Ishikawa (cell line): ENCODE measurements at regions not wholly inside any gene's neighbourhood (a gene's known extent, or its start where the extent isn't known, plus 50 kb on each side); places are given as distances from the start of the nearest gene placed in this dataset.

Experiments used
- CEBPB ChIP-seq: IDR thresholded peaks from 2 replicates; pipeline ENCODE4 v1.6.1; 2012
- CREB1 ChIP-seq: IDR thresholded peaks from 2 replicates; pipeline ENCODE4 v1.6.1; 2012; ENCODE audit warnings: low read depth
- EGR1 ChIP-seq: IDR thresholded peaks from 2 replicates; pipeline ENCODE4 v1.6.1; 2012
- EP300 ChIP-seq: IDR thresholded peaks from 2 replicates; pipeline ENCODE4 v1.6.1; 2012; ENCODE audit warnings: borderline replicate concordance
- FOXM1 ChIP-seq: IDR thresholded peaks from 2 replicates; pipeline ENCODE4 v1.6.1; 2012; ENCODE audit warnings: low read depth, borderline replicate concordance
- NFIC ChIP-seq: IDR thresholded peaks from 2 replicates; pipeline ENCODE4 v1.6.1; 2012
- RAD21 ChIP-seq: IDR thresholded peaks from 2 replicates; pipeline ENCODE4 v1.6.1; 2012; ENCODE audit warnings: low read depth
- TAF1 ChIP-seq: IDR thresholded peaks from 2 replicates; pipeline ENCODE4 v1.6.1; 2012; ENCODE audit warnings: low read depth, mild to moderate bottlenecking
- TCF12 ChIP-seq: IDR thresholded peaks from 2 replicates; pipeline ENCODE4 v1.6.1; 2012; ENCODE audit warnings: low read depth
- TEAD4 ChIP-seq: IDR thresholded peaks from 2 replicates; pipeline ENCODE4 v1.6.1; 2012
- YY1 ChIP-seq: IDR thresholded peaks from 2 replicates; pipeline ENCODE4 v1.6.1; 2012; ENCODE audit warnings: low read depth
- ZBTB7A ChIP-seq: IDR thresholded peaks from 2 replicates; pipeline ENCODE4 v1.6.1; 2012; ENCODE audit warnings: low read depth
- TF ChIP-seq, protein P1 (sequence below): IDR thresholded peaks from 2 replicates; pipeline ENCODE4 v1.6.1; 2012
- TF ChIP-seq, protein P2 (sequence below): IDR thresholded peaks from 2 replicates; pipeline ENCODE4 v1.6.1; 2012; ENCODE audit warnings: low read depth, mild to moderate bottlenecking
- TF ChIP-seq, protein P3 (sequence below): IDR thresholded peaks from 2 replicates; pipeline ENCODE4 v1.6.1; 2012

DNA sequence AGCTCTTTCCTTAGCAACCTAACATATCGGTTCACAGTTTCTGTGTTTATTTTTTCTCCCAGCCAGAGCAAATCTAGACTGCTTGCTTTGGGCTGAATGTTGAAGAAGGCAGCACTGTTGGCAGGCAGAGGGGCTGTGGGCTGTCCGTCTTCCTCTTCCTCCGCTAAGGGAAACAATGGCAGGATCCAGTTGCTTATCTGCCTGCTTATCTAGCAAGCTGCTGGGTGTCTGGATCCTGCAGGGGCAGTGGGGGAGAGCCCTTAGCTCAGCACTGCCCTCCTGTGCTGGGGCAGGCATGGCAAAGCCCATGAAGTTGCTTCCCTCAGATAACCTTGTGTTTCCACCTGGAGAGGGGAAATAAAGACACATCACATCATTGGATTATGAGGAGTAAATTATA lies 92.7 kb upstream of the CD93 start:
- TF ChIP-seq, protein P1, sequence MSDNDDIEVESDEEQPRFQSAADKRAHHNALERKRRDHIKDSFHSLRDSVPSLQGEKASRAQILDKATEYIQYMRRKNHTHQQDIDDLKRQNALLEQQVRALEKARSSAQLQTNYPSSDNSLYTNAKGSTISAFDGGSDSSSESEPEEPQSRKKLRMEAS = no peak
- TF ChIP-seq CREB1 (no peak), ZBTB7A (no peak), YY1 (no peak), CEBPB (no peak), FOXM1 (no peak), NFIC (no peak), TCF12 (no peak), TEAD4 (no peak), RAD21 (no peak), TAF1 (no peak), EP300 (no peak)

DNA sequence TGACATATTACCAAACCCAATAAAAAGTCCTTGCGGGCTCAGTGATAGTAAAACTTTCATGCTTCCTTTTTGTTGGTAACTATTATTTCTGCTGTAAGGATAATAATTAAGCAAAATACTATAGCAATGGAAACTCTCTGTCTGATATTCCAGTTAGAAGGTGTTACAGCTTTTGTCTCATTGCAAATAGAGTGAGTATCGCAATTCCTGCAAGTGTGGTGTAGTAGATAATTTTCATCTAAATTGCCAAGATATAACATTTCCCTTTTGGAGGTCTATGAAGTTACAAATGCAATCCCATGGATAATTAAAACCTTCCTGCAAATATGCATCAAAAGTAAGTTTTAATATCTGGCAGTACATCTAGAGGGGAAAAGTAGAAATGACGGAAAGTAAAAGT lies 88.7 kb upstream of the CD93 start:
- TF ChIP-seq, protein P1 = no peak
- no peak for TF ChIP-seq ZBTB7A
- TF ChIP-seq, protein P2, sequence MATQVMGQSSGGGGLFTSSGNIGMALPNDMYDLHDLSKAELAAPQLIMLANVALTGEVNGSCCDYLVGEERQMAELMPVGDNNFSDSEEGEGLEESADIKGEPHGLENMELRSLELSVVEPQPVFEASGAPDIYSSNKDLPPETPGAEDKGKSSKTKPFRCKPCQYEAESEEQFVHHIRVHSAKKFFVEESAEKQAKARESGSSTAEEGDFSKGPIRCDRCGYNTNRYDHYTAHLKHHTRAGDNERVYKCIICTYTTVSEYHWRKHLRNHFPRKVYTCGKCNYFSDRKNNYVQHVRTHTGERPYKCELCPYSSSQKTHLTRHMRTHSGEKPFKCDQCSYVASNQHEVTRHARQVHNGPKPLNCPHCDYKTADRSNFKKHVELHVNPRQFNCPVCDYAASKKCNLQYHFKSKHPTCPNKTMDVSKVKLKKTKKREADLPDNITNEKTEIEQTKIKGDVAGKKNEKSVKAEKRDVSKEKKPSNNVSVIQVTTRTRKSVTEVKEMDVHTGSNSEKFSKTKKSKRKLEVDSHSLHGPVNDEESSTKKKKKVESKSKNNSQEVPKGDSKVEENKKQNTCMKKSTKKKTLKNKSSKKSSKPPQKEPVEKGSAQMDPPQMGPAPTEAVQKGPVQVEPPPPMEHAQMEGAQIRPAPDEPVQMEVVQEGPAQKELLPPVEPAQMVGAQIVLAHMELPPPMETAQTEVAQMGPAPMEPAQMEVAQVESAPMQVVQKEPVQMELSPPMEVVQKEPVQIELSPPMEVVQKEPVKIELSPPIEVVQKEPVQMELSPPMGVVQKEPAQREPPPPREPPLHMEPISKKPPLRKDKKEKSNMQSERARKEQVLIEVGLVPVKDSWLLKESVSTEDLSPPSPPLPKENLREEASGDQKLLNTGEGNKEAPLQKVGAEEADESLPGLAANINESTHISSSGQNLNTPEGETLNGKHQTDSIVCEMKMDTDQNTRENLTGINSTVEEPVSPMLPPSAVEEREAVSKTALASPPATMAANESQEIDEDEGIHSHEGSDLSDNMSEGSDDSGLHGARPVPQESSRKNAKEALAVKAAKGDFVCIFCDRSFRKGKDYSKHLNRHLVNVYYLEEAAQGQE = no peak
- TF ChIP-seq TAF1 = no peak
- no peak for TF ChIP-seq EP300
- no peak for TF ChIP-seq TEAD4
- TF ChIP-seq EGR1 = no peak
- TF ChIP-seq YY1 = no peak
- TF ChIP-seq FOXM1 = no peak
- TF ChIP-seq CEBPB = no peak
- TF ChIP-seq CREB1 = no peak
- no peak for TF ChIP-seq RAD21
- TF ChIP-seq TCF12 = no peak

DNA sequence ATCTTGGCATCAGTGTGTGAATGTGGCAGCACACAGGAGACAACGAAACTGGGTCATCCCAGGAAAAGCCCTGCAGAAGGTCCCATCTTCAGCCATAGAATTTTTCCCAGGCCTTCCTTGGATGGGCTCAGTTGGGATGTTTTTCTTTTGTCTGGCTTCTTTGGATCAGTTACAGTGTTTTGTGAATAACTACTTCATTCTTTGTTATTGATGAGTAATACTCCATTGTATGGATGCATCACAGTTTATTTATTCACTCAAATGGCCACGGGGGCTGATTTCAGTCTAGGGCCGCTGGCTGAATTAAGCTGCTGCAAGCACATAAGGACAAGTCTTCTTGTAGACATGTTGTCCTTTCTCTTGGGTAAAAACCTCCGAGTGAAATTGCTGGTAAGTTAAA lies 81.3 kb upstream of the CD93 start:
- TF ChIP-seq, protein P1 = no peak
- TF ChIP-seq YY1 (no peak), EP300 (no peak), CREB1 (no peak), FOXM1 (no peak), RAD21 (no peak), CEBPB (no peak), TEAD4 (no peak), TCF12 (no peak), NFIC (no peak), EGR1 (no peak), TAF1 (no peak), ZBTB7A (no peak)
- TF ChIP-seq, protein P2 = no peak
- TF ChIP-seq, protein P3, sequence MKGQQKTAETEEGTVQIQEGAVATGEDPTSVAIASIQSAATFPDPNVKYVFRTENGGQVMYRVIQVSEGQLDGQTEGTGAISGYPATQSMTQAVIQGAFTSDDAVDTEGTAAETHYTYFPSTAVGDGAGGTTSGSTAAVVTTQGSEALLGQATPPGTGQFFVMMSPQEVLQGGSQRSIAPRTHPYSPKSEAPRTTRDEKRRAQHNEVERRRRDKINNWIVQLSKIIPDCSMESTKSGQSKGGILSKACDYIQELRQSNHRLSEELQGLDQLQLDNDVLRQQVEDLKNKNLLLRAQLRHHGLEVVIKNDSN = no peak

DNA sequence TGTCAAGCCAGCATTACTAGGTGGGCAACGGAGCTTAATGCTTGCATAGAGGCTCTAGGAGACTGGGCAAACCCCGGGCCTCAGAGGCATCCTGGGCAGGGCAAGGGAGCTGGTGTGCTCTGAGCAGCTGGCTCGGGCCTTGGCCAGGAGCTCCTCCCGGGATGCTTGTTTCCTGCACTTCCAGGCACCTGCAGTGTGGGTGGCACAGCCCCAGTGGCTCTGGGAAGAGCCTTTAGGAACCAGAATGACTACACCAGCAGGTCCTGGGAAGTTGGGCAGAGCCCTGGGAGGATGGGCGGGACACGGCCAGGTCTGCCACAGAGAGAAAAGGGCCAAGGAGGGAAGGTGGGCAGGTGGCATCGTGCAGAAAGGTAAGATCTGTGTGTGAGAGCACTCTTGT lies 80.4 kb upstream of the CD93 start:
- TF ChIP-seq, protein P2 = no peak
- TF ChIP-seq YY1 = no peak
- no peak for TF ChIP-seq CREB1
- TF ChIP-seq EP300 = no peak
- no peak for TF ChIP-seq TCF12
- TF ChIP-seq ZBTB7A = no peak

DNA sequence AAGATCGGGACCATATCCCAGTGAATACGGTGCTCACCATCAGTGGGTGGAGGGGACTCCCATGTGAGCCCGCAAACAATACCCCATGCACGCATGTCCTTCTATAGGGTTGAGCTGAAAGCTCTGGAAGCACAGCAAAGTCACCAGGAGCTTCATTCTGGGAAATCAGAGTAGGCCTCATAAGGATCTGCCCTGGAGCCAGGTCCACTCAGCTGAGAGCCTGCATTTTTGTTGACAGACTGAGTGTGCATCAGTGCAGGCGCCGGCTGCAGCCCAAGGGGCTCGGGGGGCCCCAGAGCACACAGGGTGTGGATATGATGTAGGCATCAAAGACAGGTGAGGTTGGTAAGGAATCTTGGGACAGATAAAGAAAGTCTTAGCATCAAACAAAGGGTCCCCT lies 79.8 kb upstream of the CD93 start:
- TF ChIP-seq TAF1 (no peak), EP300 (no peak), RAD21 (no peak)
- TF ChIP-seq, protein P1 = no peak
